ENCODE measurements at regions not wholly inside any gene's neighbourhood (a gene's known extent, or its start where the extent isn't known, plus 50 kb on each side); places are given as distances from the start of the nearest gene placed in this dataset.

- Histone ChIP-seq H3K9me3 (no peaks in the 10 kb centered on the region), H3K27ac (no peak overlapping the region), H3K4me1 (replicated peaks) (no peaks in the 10 kb centered on the region), H3K36me3 (no peaks in the 10 kb centered on the region), H3K4me3 (no peak overlapping the region), H3K27me3 (replicated peaks; ENCODE audit: insufficient read depth) (no peaks in the 10 kb centered on the region)
- intact Hi-C loops (cut with DNase I) = no loop called here
- no peak for TF ChIP-seq POLR2AphosphoS5 (IDR thresholded peaks at IDR 0.05)
- no peak for TF ChIP-seq POLR2A (IDR thresholded peaks at IDR 0.05)
- no peak for TF ChIP-seq CTCF (IDR thresholded peaks at IDR 0.05)
- 97% methylated on average over 9 of the region's 9 CpGs for WGBS
- no peak for DNase-seq (ENCODE audit: low spot score)
Measured at GRCh38 chr15:70225416-70225815, 127.7 kb upstream of the TLE3 start.

- 69% methylated on average over 2 of the region's 2 CpGs for WGBS
- TF ChIP-seq CTCF (IDR thresholded peaks at IDR 0.05) (no peak), POLR2A (IDR thresholded peaks at IDR 0.05) (no peak), POLR2AphosphoS5 (IDR thresholded peaks at IDR 0.05) (no peak)
- no peak overlapping the region for H3K27ac ChIP-seq
- no peaks in the 10 kb centered on the region for H3K9me3 ChIP-seq
- no peak for DNase-seq (ENCODE audit: low spot score)
- no peaks in the 10 kb centered on the region for H3K36me3 ChIP-seq
- intact Hi-C loops (cut with DNase I) = no loop called here
- H3K4me1 ChIP-seq (replicated peaks) = no peaks in the 10 kb centered on the region
- no peaks in the 10 kb centered on the region for H3K27me3 ChIP-seq (replicated peaks; ENCODE audit: insufficient read depth)
- no peak overlapping the region for H3K4me3 ChIP-seq
Measured at GRCh38 chr15:70222606-70223005, 124.9 kb upstream of the TLE3 start.

- no peak overlapping the region for H3K27ac ChIP-seq
- no peak for TF ChIP-seq POLR2AphosphoS5 (IDR thresholded peaks at IDR 0.05)
- no peaks in the 10 kb centered on the region for H3K4me1 ChIP-seq (replicated peaks)
- intact Hi-C loops (cut with DNase I) = no loop called here
- no peak for DNase-seq (ENCODE audit: low spot score)
- WGBS = 83% methylated on average over 6 of the region's 6 CpGs
- H3K9me3 ChIP-seq = no peaks in the 10 kb centered on the region
- no peaks in the 10 kb centered on the region for H3K36me3 ChIP-seq
- no peak overlapping the region for H3K4me3 ChIP-seq
- H3K27me3 ChIP-seq (replicated peaks; ENCODE audit: insufficient read depth) = no peaks in the 10 kb centered on the region
Measured at GRCh38 chr15:70220490-70221096, 122.9 kb upstream of the TLE3 start.

GRCh38 chr15:70219966-70220365 lies 122.2 kb upstream of the TLE3 start:
- no peak for DNase-seq (ENCODE audit: low spot score)
- TF ChIP-seq POLR2A (IDR thresholded peaks at IDR 0.05) = no peak
- H3K4me3 ChIP-seq = no peak overlapping the region
- WGBS = 94% methylated on average over 6 of the region's 6 CpGs
- no peak overlapping the region for H3K27ac ChIP-seq
- intact Hi-C loops (cut with DNase I) = no loop called here
- no peaks in the 10 kb centered on the region for H3K36me3 ChIP-seq
- H3K9me3 ChIP-seq = no peaks in the 10 kb centered on the region
- no peaks in the 10 kb centered on the region for H3K4me1 ChIP-seq (replicated peaks)
- H3K27me3 ChIP-seq (replicated peaks; ENCODE audit: insufficient read depth) = no peaks in the 10 kb centered on the region

- intact Hi-C loops (cut with DNase I) = no loop called here
- TF ChIP-seq POLR2A (IDR thresholded peaks at IDR 0.05) (no peak), POLR2AphosphoS5 (IDR thresholded peaks at IDR 0.05) (no peak), CTCF (IDR thresholded peaks at IDR 0.05) (no peak)
- 93% methylated on average over 8 of the region's 8 CpGs for WGBS
- H3K27me3 ChIP-seq (replicated peaks; ENCODE audit: insufficient read depth) = no peaks in the 10 kb centered on the region
- H3K36me3 ChIP-seq = no peaks in the 10 kb centered on the region
- DNase-seq (ENCODE audit: low spot score) = no peak
- H3K4me3 ChIP-seq = no peak overlapping the region
- no peak overlapping the region for H3K27ac ChIP-seq
- no peaks in the 10 kb centered on the region for H3K4me1 ChIP-seq (replicated peaks)
- no peaks in the 10 kb centered on the region for H3K9me3 ChIP-seq
Measured at GRCh38 chr15:70219256-70219895, 121.7 kb upstream of the TLE3 start.

Data from prostate gland (tissue), 2 donors.